CD4-positive, CD25-positive, alpha-beta regulatory T cell (primary cell): ENCODE measurements at regions not wholly inside any gene's neighbourhood (a gene's known extent, or its start where the extent isn't known, plus 50 kb on each side); places are given as distances from the start of the nearest gene placed in this dataset.

ENCODE experiments used
- ATAC-seq, 2 donors: fragments of 150-1000 bp; cut with Tn5 transposase; one replicate each; pipeline ENCODE4 v1.10.0; 2021; ENCODE audit warnings: low read depth in 2 of 2, moderate number of reproducible peaks in 2 of 2, moderate library complexity in 1 of 2
- DNase-seq, 3 donors: peaks; one replicate each; pipeline versions ENCODE4 v3.0.0 to v3.0.0-alpha.2; 2012 to 2022; ENCODE audit warnings: mixed read lengths in 1 of 3
- H3K27ac ChIP-seq: one replicate; pipeline ENCODE4 v1.7.0; 2013; ENCODE audit warnings: mild to moderate bottlenecking, low read length; ENCODE audit not compliant: insufficient read depth, poor library complexity, severe bottlenecking
- H3K27me3 ChIP-seq: one replicate; pipeline ENCODE4 v1.7.0; 2013; ENCODE audit warnings: low read length; ENCODE audit not compliant: control insufficient read depth, insufficient read depth
- H3K36me3 ChIP-seq: one replicate; pipeline ENCODE4 v1.7.0; 2013; ENCODE audit warnings: mild to moderate bottlenecking, low read length, moderate library complexity; ENCODE audit not compliant: control insufficient read depth, insufficient read depth
- H3K4me1 ChIP-seq: 2 replicates; pipeline ENCODE4 v1.7.0; 2013; ENCODE audit warnings: mild to moderate bottlenecking, low read length; ENCODE audit not compliant: insufficient read depth, control insufficient read depth, poor library complexity, severe bottlenecking
- H3K4me3 ChIP-seq: one replicate; pipeline ENCODE4 v1.7.0; 2013; ENCODE audit warnings: low read depth, mild to moderate bottlenecking, low read length, moderate library complexity
- H3K9me3 ChIP-seq, 2 experiments: 1 replicate in 1 of 2; 2 replicates in 1 of 2; pipeline ENCODE4 v1.7.0; 2013; ENCODE audit warnings: low read length in 2 of 2, mild to moderate bottlenecking in 1 of 2, moderate library complexity in 1 of 2; ENCODE audit not compliant: control insufficient read depth in 2 of 2
- H3K27ac Mint-ChIP-seq, 3 donors: one replicate each; pipeline ENCODE4 v1.8.0; 2020 to 2022; ENCODE audit warnings: mild to moderate bottlenecking in 3 of 3, mixed read lengths in 3 of 3, moderate library complexity in 2 of 3
- H3K27me3 Mint-ChIP-seq: one replicate; pipeline ENCODE4 v1.8.0; 2022; ENCODE audit warnings: mild to moderate bottlenecking, mixed read lengths
- H3K36me3 Mint-ChIP-seq: one replicate; pipeline ENCODE4 v1.8.0; 2020; ENCODE audit warnings: mixed read lengths
- H3K4me1 Mint-ChIP-seq, 4 donors: one replicate each; pipeline ENCODE4 v1.8.0; 2020 to 2022; ENCODE audit warnings: mixed read lengths in 4 of 4, mild to moderate bottlenecking in 1 of 4
- H3K4me3 Mint-ChIP-seq, 4 donors: one replicate each; pipeline ENCODE4 v1.8.0; 2020 to 2022; ENCODE audit warnings: mild to moderate bottlenecking in 4 of 4, mixed read lengths in 4 of 4, moderate library complexity in 3 of 4
- H3K9me3 Mint-ChIP-seq, 7 donors: one replicate each; pipeline ENCODE4 v1.8.0; 2020 to 2022; ENCODE audit warnings: mixed read lengths in 7 of 7, mild to moderate bottlenecking in 3 of 7, moderate library complexity in 2 of 7

GRCh38 chr4:22196551-22196950 lies 248.0 kb upstream of the KCNIP4 start:
- H3K36me3 Mint-ChIP-seq = no peaks in the 10 kb centered on the region
- ATAC-seq (no peak), DNase-seq (no peak)
- no peaks in the 10 kb centered on the region for H3K36me3 ChIP-seq
- peaks cover 0 to 12% (median 5%) of the 10 kb centered on the region in 7 donors for H3K9me3 Mint-ChIP-seq
- no peaks in the 10 kb centered on the region for H3K4me1 Mint-ChIP-seq
- H3K9me3 ChIP-seq = no peaks in the 10 kb centered on the region
- no peak overlapping the region for H3K4me3 ChIP-seq
- H3K4me3 Mint-ChIP-seq = no peak overlapping the region
- H3K27me3 ChIP-seq = no peaks in the 10 kb centered on the region
- H3K27ac ChIP-seq = no peak overlapping the region
- H3K27me3 Mint-ChIP-seq = no peaks in the 10 kb centered on the region
- no peak overlapping the region for H3K27ac Mint-ChIP-seq
- no peaks in the 10 kb centered on the region for H3K4me1 ChIP-seq

GRCh38 chr4:22192084-22192511 lies 243.5 kb upstream of the KCNIP4 start:
- H3K4me3 Mint-ChIP-seq = no peak overlapping the region
- no peak overlapping the region for H3K27ac Mint-ChIP-seq
- no peaks in the 10 kb centered on the region for H3K36me3 Mint-ChIP-seq
- H3K27me3 ChIP-seq = no peaks in the 10 kb centered on the region
- ATAC-seq = no peak
- no peaks in the 10 kb centered on the region for H3K4me1 ChIP-seq
- no peaks in the 10 kb centered on the region for H3K4me1 Mint-ChIP-seq
- H3K27ac ChIP-seq = no peak overlapping the region
- no peak overlapping the region for H3K4me3 ChIP-seq
- DNase-seq = no peak
- peaks cover 0 to 14% (median 5%) of the 10 kb centered on the region in 7 donors for H3K9me3 Mint-ChIP-seq
- no peaks in the 10 kb centered on the region for H3K36me3 ChIP-seq
- H3K27me3 Mint-ChIP-seq = no peaks in the 10 kb centered on the region
- H3K9me3 ChIP-seq = no peaks in the 10 kb centered on the region

GRCh38 chr4:22191565-22191964 lies 243.0 kb upstream of the KCNIP4 start:
- H3K27ac Mint-ChIP-seq = no peak overlapping the region
- ATAC-seq = no peak

GRCh38 chr4:22190855-22191254 lies 242.3 kb upstream of the KCNIP4 start:
- Histone ChIP-seq H3K27me3 (no peaks in the 10 kb centered on the region), H3K27ac (no peak overlapping the region), H3K9me3 (no peaks in the 10 kb centered on the region), H3K36me3 (no peaks in the 10 kb centered on the region), H3K4me3 (no peak overlapping the region), H3K4me1 (no peaks in the 10 kb centered on the region)
- Mint-ChIP-seq H3K36me3 (no peaks in the 10 kb centered on the region), H3K9me3 (peaks cover 0 to 14% (median 3%) of the 10 kb centered on the region in 7 donors), H3K4me3 (no peak overlapping the region), H3K4me1 (no peaks in the 10 kb centered on the region), H3K27ac (no peak overlapping the region), H3K27me3 (no peaks in the 10 kb centered on the region)
- ATAC-seq = no peak
- no peak for DNase-seq

More at GRCh38 chr4:22191565-22191964, 243.0 kb upstream of the KCNIP4 start:
- no peak overlapping the region for H3K4me3 Mint-ChIP-seq
- H3K4me1 ChIP-seq = no peaks in the 10 kb centered on the region
- no peak overlapping the region for H3K27ac ChIP-seq
- no peaks in the 10 kb centered on the region for H3K27me3 ChIP-seq
- H3K9me3 Mint-ChIP-seq = peaks cover 0 to 14% (median 5%) of the 10 kb centered on the region in 7 donors
- no peaks in the 10 kb centered on the region for H3K4me1 Mint-ChIP-seq
- H3K36me3 ChIP-seq = no peaks in the 10 kb centered on the region
- no peaks in the 10 kb centered on the region for H3K9me3 ChIP-seq
- H3K27me3 Mint-ChIP-seq = no peaks in the 10 kb centered on the region
- no peak for DNase-seq
- no peaks in the 10 kb centered on the region for H3K36me3 Mint-ChIP-seq
- H3K4me3 ChIP-seq = no peak overlapping the region

GRCh38 chr4:22187203-22187820 lies 238.7 kb upstream of the KCNIP4 start:
- Mint-ChIP-seq H3K9me3 (peaks cover 0 to 16% (median 2%) of the 10 kb centered on the region in 7 donors), H3K27me3 (no peaks in the 10 kb centered on the region), H3K4me1 (no peaks in the 10 kb centered on the region), H3K4me3 (no peak overlapping the region), H3K36me3 (no peaks in the 10 kb centered on the region), H3K27ac (no peak overlapping the region)
- DNase-seq (no peak), ATAC-seq (no peak)
- no peaks in the 10 kb centered on the region for H3K27me3 ChIP-seq
- H3K9me3 ChIP-seq = peaks cover 0 to 2% of the 10 kb centered on the region in 2 experiments
- H3K4me1 ChIP-seq = no peaks in the 10 kb centered on the region
- H3K27ac ChIP-seq = no peak overlapping the region
- H3K4me3 ChIP-seq = no peak overlapping the region
- H3K36me3 ChIP-seq = no peaks in the 10 kb centered on the region

- Mint-ChIP-seq H3K4me3 (no peak overlapping the region), H3K27ac (no peak overlapping the region), H3K27me3 (no peaks in the 10 kb centered on the region), H3K4me1 (no peaks in the 10 kb centered on the region), H3K9me3 (peaks cover 2 to 20% (median 9%) of the 10 kb centered on the region in 7 donors), H3K36me3 (no peaks in the 10 kb centered on the region)
- H3K9me3 ChIP-seq = peaks cover 0 to 2% of the 10 kb centered on the region in 2 experiments
- H3K4me3 ChIP-seq = no peak overlapping the region
- H3K36me3 ChIP-seq = no peaks in the 10 kb centered on the region
- no peak overlapping the region for H3K27ac ChIP-seq
- H3K27me3 ChIP-seq = no peaks in the 10 kb centered on the region
- H3K4me1 ChIP-seq = no peaks in the 10 kb centered on the region
- DNase-seq (no peak), ATAC-seq (no peak)
These were observed 233.2 kb upstream of the KCNIP4 start for GRCh38 chr4:22181736-22182135.

- H3K9me3 ChIP-seq = peaks cover under 1 to 3% of the 10 kb centered on the region in 2 experiments
- no peaks in the 10 kb centered on the region for H3K36me3 ChIP-seq
- Mint-ChIP-seq H3K27me3 (no peaks in the 10 kb centered on the region), H3K9me3 (peaks cover 2 to 18% (median 13%) of the 10 kb centered on the region in 7 donors), H3K4me3 (no peak overlapping the region), H3K36me3 (no peaks in the 10 kb centered on the region), H3K27ac (no peak overlapping the region), H3K4me1 (no peaks in the 10 kb centered on the region)
- no peak for DNase-seq
- no peaks in the 10 kb centered on the region for H3K27me3 ChIP-seq
- no peak overlapping the region for H3K27ac ChIP-seq
- no peaks in the 10 kb centered on the region for H3K4me1 ChIP-seq
- H3K4me3 ChIP-seq = no peak overlapping the region
- no peak for ATAC-seq
These were observed 230.7 kb upstream of the KCNIP4 start for GRCh38 chr4:22179124-22179874.

GRCh38 chr4:22174640-22175039 lies 226.1 kb upstream of the KCNIP4 start:
- H3K36me3 ChIP-seq = no peaks in the 10 kb centered on the region
- H3K4me1 Mint-ChIP-seq = no peaks in the 10 kb centered on the region
- H3K4me3 ChIP-seq = no peak overlapping the region
- no peak overlapping the region for H3K27ac ChIP-seq
- no peak overlapping the region for H3K4me3 Mint-ChIP-seq
- H3K9me3 ChIP-seq = peaks cover 0 to 8% of the 10 kb centered on the region in 2 experiments
- H3K9me3 Mint-ChIP-seq = peaks cover 5 to 17% (median 15%) of the 10 kb centered on the region in 7 donors
- DNase-seq = no peak
- H3K27me3 ChIP-seq = no peaks in the 10 kb centered on the region
- H3K27ac Mint-ChIP-seq = no peak overlapping the region
- H3K4me1 ChIP-seq = no peaks in the 10 kb centered on the region
- no peaks in the 10 kb centered on the region for H3K36me3 Mint-ChIP-seq
- H3K27me3 Mint-ChIP-seq = no peaks in the 10 kb centered on the region
- ATAC-seq = no peak
